ENCODE measurements at regions not wholly inside any gene's neighbourhood (a gene's known extent, or its start where the extent isn't known, plus 50 kb on each side); places are given as distances from the start of the nearest gene placed in this dataset.

GRCh38 chr10:131729361-131729760 lies 171.4 kb upstream of the PPP2R2D start:
- no TSS peak for BruUV-seq (replicated peaks)
- CTCF ChIA-PET (ENCODE audit: low intra/inter-chr PET ratio, low total read pairs) = no interaction called here
- no peak overlapping the region for H3K27ac ChIP-seq (ENCODE audit: extremely low read length, insufficient read depth, low read length)
- TF ChIP-seq, protein P1, sequence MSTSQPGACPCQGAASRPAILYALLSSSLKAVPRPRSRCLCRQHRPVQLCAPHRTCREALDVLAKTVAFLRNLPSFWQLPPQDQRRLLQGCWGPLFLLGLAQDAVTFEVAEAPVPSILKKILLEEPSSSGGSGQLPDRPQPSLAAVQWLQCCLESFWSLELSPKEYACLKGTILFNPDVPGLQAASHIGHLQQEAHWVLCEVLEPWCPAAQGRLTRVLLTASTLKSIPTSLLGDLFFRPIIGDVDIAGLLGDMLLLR (CRISPR knock-in tag; IDR thresholded peaks at IDR 0.05) = no peak
- no peak for TF ChIP-seq MAF1 (CRISPR knock-in tag; IDR thresholded peaks at IDR 0.05; ENCODE audit: borderline replicate concordance)
- no peak for TF ChIP-seq ZBTB7A (CRISPR knock-in tag; IDR thresholded peaks at IDR 0.05)
- TF ChIP-seq ZNF605 (CRISPR knock-in tag; IDR thresholded peaks at IDR 0.05) = no peak
- no peak for TF ChIP-seq ZNF800 (CRISPR knock-in tag; IDR thresholded peaks at IDR 0.05)
- TF ChIP-seq, protein P2, sequence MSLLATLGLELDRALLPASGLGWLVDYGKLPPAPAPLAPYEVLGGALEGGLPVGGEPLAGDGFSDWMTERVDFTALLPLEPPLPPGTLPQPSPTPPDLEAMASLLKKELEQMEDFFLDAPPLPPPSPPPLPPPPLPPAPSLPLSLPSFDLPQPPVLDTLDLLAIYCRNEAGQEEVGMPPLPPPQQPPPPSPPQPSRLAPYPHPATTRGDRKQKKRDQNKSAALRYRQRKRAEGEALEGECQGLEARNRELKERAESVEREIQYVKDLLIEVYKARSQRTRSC (CRISPR knock-in tag; IDR thresholded peaks at IDR 0.05; ENCODE audit: low read depth) = no peak
- no peak for TF ChIP-seq AKAP8 (CRISPR knock-in tag; IDR thresholded peaks at IDR 0.05)
- no peak for TF ChIP-seq PLRG1 (conservative IDR thresholded peaks at IDR 0.05)
- no peak for TF ChIP-seq IRF2 (CRISPR knock-in tag; IDR thresholded peaks at IDR 0.05)
- TF ChIP-seq, protein P3, sequence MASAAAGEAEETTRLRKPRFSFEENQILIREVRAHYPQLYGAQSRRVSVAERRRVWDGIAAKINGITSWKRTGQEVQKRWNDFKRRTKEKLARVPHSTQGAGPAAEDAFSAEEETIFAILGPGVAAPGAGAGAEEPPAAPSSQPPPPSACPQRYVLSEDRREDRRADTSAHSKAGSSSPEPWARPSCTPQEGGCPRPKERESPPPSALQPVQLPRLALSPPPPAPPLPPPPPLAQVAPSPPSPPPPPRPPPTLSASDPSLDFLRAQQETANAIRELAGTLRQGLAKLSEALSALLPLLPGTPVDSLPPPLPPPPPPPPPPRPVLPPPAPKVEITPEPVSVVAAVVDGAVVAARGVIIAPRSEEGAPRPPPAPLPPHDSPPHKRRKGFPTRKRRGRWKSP (CRISPR knock-in tag; IDR thresholded peaks at IDR 0.05) = no peak
- TF ChIP-seq ARID4A (CRISPR knock-in tag; IDR thresholded peaks at IDR 0.05; ENCODE audit: borderline replicate concordance) = no peak
- TF ChIP-seq ZNF30 (CRISPR knock-in tag; IDR thresholded peaks at IDR 0.05) = no peak
- TF ChIP-seq PAXIP1 (CRISPR knock-in tag; conservative IDR thresholded peaks at IDR 0.05) = no peak

More at GRCh38 chr10:131729361-131729760, 171.4 kb upstream of the PPP2R2D start:
- no peak overlapping the region for H2AFZ ChIP-seq (ENCODE audit: low read length)
- 12% methylated on average over 6 of the region's 6 CpGs for WGBS (ENCODE audit: low lambda C conversion rate)
- intact Hi-C loops (cut with micrococcal nuclease; ENCODE audit: unreplicated experiment) (no loop called here), in situ Hi-C loops (cut with HindIII; ENCODE audit: extremely low pct_ligation_motif_present, low pct_unique_long_range_greater_than_20kb) (no loop called here)
- DNase-seq (ENCODE audit: low spot score) (no peak), FAIRE-seq (no peak), ATAC-seq (no peak)
- no peaks in the 10 kb centered on the region for H3K79me2 ChIP-seq (ENCODE audit: insufficient read depth, low read length)
- H4K20me1 ChIP-seq (ENCODE audit: insufficient read depth, low read length) = no peaks in the 10 kb centered on the region
- no peak overlapping the region for H3K4me2 ChIP-seq (ENCODE audit: low read depth, low read length)
- H3K9ac ChIP-seq (ENCODE audit: insufficient read depth, low read depth, low read length) = no peak overlapping the region
- H3K9me3 ChIP-seq (ENCODE audit: low read length) = peaks cover 8% of the 10 kb centered on the region
- no peak overlapping the region for H3K4me3 ChIP-seq (replicated peaks in 1 of 3; ENCODE audit: insufficient read depth in 1 of 3, low read depth in 2 of 3, low read length in 3 of 3)
- peaks cover 8% of the 10 kb centered on the region for H3K4me1 ChIP-seq (ENCODE audit: insufficient read depth, low read length)
- no peaks in the 10 kb centered on the region for H3K36me3 ChIP-seq (replicated peaks in 1 of 2; ENCODE audit: control insufficient read depth in 1 of 2, insufficient read depth in 2 of 2, low read length in 2 of 2)
- peaks cover 1 to 10% of the 10 kb centered on the region in 2 experiments; a peak in 3 of 5 replicates for H3K27me3 ChIP-seq (ENCODE audit: control insufficient read depth in 1 of 2, insufficient read depth in 2 of 2, low read length in 2 of 2)
- POLR2A ChIA-PET = no interaction called here
